ENCODE measurements at regions not wholly inside any gene's neighbourhood (a gene's known extent, or its start where the extent isn't known, plus 50 kb on each side); places are given as distances from the start of the nearest gene placed in this dataset.

- TF ChIP-seq CTCF (conservative IDR thresholded peaks at IDR 0.05) = no peak
- no peak overlapping the region for H3K27ac ChIP-seq
These were observed 169.7 kb upstream of the IRX3 start for GRCh38 chr16:54456291-54456690.

GRCh38 chr16:54455030-54455725, 168.6 kb upstream of the IRX3 start:
- no peak overlapping the region for H3K27ac ChIP-seq
- TF ChIP-seq CTCF (conservative IDR thresholded peaks at IDR 0.05) = no peak

- no peak for TF ChIP-seq CTCF (conservative IDR thresholded peaks at IDR 0.05)
- H3K27ac ChIP-seq = no peak overlapping the region
These were observed 168.0 kb upstream of the IRX3 start for GRCh38 chr16:54454616-54455015.

- TF ChIP-seq CTCF (conservative IDR thresholded peaks at IDR 0.05) = no peak
- no peak overlapping the region for H3K27ac ChIP-seq
These were observed 167.3 kb upstream of the IRX3 start for GRCh38 chr16:54453871-54454270.

- H3K27ac ChIP-seq = no peak overlapping the region
- TF ChIP-seq CTCF (conservative IDR thresholded peaks at IDR 0.05) = no peak
These were observed 161.2 kb upstream of the IRX3 start for GRCh38 chr16:54447576-54448440.

GRCh38 chr16:54446639-54447038, 160.1 kb upstream of the IRX3 start:
- H3K27ac ChIP-seq = no peak overlapping the region
- no peak for TF ChIP-seq CTCF (conservative IDR thresholded peaks at IDR 0.05)

- H3K27ac ChIP-seq = no peak overlapping the region
- TF ChIP-seq CTCF (conservative IDR thresholded peaks at IDR 0.05) = no peak
These were observed 158.4 kb upstream of the IRX3 start for GRCh38 chr16:54444851-54445458.

All from VCaP (cell line).